ENCODE measurements at regions not wholly inside any gene's neighbourhood (a gene's known extent, or its start where the extent isn't known, plus 50 kb on each side); places are given as distances from the start of the nearest gene placed in this dataset.

GRCh38 chr10:44618910-44619309, 234.0 kb upstream of the CXCL12 start:
- no peak for DNase-seq (ENCODE audit: low read depth, low spot score)

- no peak for DNase-seq (ENCODE audit: low read depth, low spot score)
These were observed 234.6 kb upstream of the CXCL12 start for GRCh38 chr10:44619521-44619920.

- DNase-seq (ENCODE audit: low read depth, low spot score), result no peak
These were observed 235.1 kb upstream of the CXCL12 start for GRCh38 chr10:44619975-44620374.

GRCh38 chr10:44627591-44628354, 242.9 kb upstream of the CXCL12 start:
- DNase-seq (ENCODE audit: low read depth, low spot score), result no peak

- DNase-seq (ENCODE audit: low read depth, low spot score), result no peak
These were observed 244.0 kb upstream of the CXCL12 start for GRCh38 chr10:44628921-44629320.

- no peak for DNase-seq (ENCODE audit: low read depth, low spot score)
These were observed 250.3 kb upstream of the CXCL12 start for GRCh38 chr10:44635176-44635575.

GRCh38 chr10:44636625-44637024, 251.7 kb upstream of the CXCL12 start:
- DNase-seq (ENCODE audit: low read depth, low spot score), result no peak

GRCh38 chr10:44640429-44640828, 255.5 kb upstream of the CXCL12 start:
- DNase-seq (ENCODE audit: low read depth, low spot score), result no peak

- no peak for DNase-seq (ENCODE audit: low read depth, low spot score)
These were observed 262.6 kb upstream of the CXCL12 start for GRCh38 chr10:44647473-44647872.

- DNase-seq (ENCODE audit: low read depth, low spot score), result no peak
These were observed 263.1 kb upstream of the CXCL12 start for GRCh38 chr10:44647877-44648542.

GRCh38 chr10:44650691-44651661, 260.2 kb upstream of the TMEM72 start:
- no peak for DNase-seq (ENCODE audit: low read depth, low spot score)

- DNase-seq (ENCODE audit: low read depth, low spot score), result no peak
These were observed 259.3 kb upstream of the TMEM72 start for GRCh38 chr10:44651834-44652233.

GRCh38 chr10:44659320-44659719, 251.8 kb upstream of the TMEM72 start:
- DNase-seq (ENCODE audit: low read depth, low spot score), result no peak

GRCh38 chr10:44660271-44660670, 250.9 kb upstream of the TMEM72 start:
- DNase-seq (ENCODE audit: low read depth, low spot score), result no peak

- no peak for DNase-seq (ENCODE audit: low read depth, low spot score)
These were observed 249.1 kb upstream of the TMEM72 start for GRCh38 chr10:44662051-44662450.

GRCh38 chr10:44668336-44668735, 242.8 kb upstream of the TMEM72 start:
- no peak for DNase-seq (ENCODE audit: low read depth, low spot score)

- no peak for DNase-seq (ENCODE audit: low read depth, low spot score)
These were observed 239.8 kb upstream of the TMEM72 start for GRCh38 chr10:44671319-44671718.

- no peak for DNase-seq (ENCODE audit: low read depth, low spot score)
These were observed 237.7 kb upstream of the TMEM72 start for GRCh38 chr10:44673245-44673983.

GRCh38 chr10:44674536-44675386, 236.4 kb upstream of the TMEM72 start:
- DNase-seq (ENCODE audit: low read depth, low spot score), result no peak

GRCh38 chr10:44675387-44675874, 235.7 kb upstream of the TMEM72 start:
- DNase-seq (ENCODE audit: low read depth, low spot score), result no peak

Measured in activated CD4-positive, CD25-positive, alpha-beta regulatory T cell treated with anti-CD3 and anti-CD28 coated beads, Interleukin-2, amount 50 U/mL, for 16 hours (primary cell).